Lung (tissue), 11 donors: ENCODE measurements at regions not wholly inside any gene's neighbourhood (a gene's known extent, or its start where the extent isn't known, plus 50 kb on each side); places are given as distances from the start of the nearest gene placed in this dataset.

Experiments
- ATAC-seq: fragments of 200-7000 bp; cut with Tn5 transposase; one replicate; pipeline ENCODE4 v1.9.1; 2020; ENCODE audit warnings: moderate number of reproducible peaks; ENCODE audit not compliant: insufficient read depth, low FRiP score
- DNase-seq, 3 donors: peaks; one replicate each; pipeline ENCODE4 v3.0.0-alpha.2; 2013 to 2017
- H3K27ac ChIP-seq, 2 donors: one replicate each; pipeline ENCODE4 v1.5.1; 2013; ENCODE audit warnings: mild to moderate bottlenecking in 2 of 2, moderate library complexity in 2 of 2, control low read depth in 1 of 2, inconsistent platforms in 1 of 2, low read depth in 1 of 2, low read length in 1 of 2
- H3K27me3 ChIP-seq, 3 donors: one replicate each; pipeline ENCODE4 v1.5.1; 2013; ENCODE audit warnings: low read length in 2 of 3; ENCODE audit not compliant: control insufficient read depth in 3 of 3, insufficient read depth in 3 of 3
- H3K36me3 ChIP-seq, 4 donors: one replicate each; pipeline ENCODE4 v1.5.1; 2013; ENCODE audit warnings: low read length in 4 of 4, mild to moderate bottlenecking in 1 of 4, moderate library complexity in 1 of 4; ENCODE audit not compliant: control insufficient read depth in 4 of 4, insufficient read depth in 4 of 4
- H3K4me1 ChIP-seq, 5 donors: one replicate each; pipeline ENCODE4 v1.5.1; 2013; ENCODE audit warnings: low read length in 5 of 5, mild to moderate bottlenecking in 2 of 5, moderate library complexity in 1 of 5; ENCODE audit not compliant: control insufficient read depth in 5 of 5, insufficient read depth in 5 of 5
- H3K4me3 ChIP-seq: one replicate; pipeline ENCODE4 v1.5.1; 2013; ENCODE audit warnings: mild to moderate bottlenecking, control low read depth, moderate library complexity
- H3K9ac ChIP-seq, 2 donors: one replicate each; pipeline ENCODE4 v1.5.1; 2013; ENCODE audit warnings: low read length in 2 of 2, control low read depth in 1 of 2; ENCODE audit not compliant: insufficient read depth in 1 of 2
- H3K9me3 ChIP-seq, 4 donors: one replicate each; pipeline ENCODE4 v1.5.1; 2013; ENCODE audit warnings: low read length in 3 of 4, mild to moderate bottlenecking in 1 of 4, moderate library complexity in 1 of 4; ENCODE audit not compliant: control insufficient read depth in 4 of 4, insufficient read depth in 3 of 4
- WGBS, 2 donors: extraction: QIAGEN DNeasy Blood & Tissue Kit; methylation state at CpG; one replicate each; pipeline ENCODE4 v1.1.7; 2013; 5-methylcytosine and 5-hydroxymethylcytosine counted together
- TF ChIP-seq, protein P1 (sequence below): IDR thresholded peaks from 2 replicates; pipeline ENCODE4 v1.5.1; 2012; ENCODE audit warnings: mild to moderate bottlenecking; ENCODE audit errors: control extremely low read depth, extremely low read depth
- donor health status: control.
- donor health status: control.
- donor health status: Bipolar disorder and iron deficiency.
- donor health status: healthy.
- donor health status: DM: yes; HTN: yes; CAD: no.

- no peaks in the 10 kb centered on the region for H3K36me3 ChIP-seq
- TF ChIP-seq, protein P1, sequence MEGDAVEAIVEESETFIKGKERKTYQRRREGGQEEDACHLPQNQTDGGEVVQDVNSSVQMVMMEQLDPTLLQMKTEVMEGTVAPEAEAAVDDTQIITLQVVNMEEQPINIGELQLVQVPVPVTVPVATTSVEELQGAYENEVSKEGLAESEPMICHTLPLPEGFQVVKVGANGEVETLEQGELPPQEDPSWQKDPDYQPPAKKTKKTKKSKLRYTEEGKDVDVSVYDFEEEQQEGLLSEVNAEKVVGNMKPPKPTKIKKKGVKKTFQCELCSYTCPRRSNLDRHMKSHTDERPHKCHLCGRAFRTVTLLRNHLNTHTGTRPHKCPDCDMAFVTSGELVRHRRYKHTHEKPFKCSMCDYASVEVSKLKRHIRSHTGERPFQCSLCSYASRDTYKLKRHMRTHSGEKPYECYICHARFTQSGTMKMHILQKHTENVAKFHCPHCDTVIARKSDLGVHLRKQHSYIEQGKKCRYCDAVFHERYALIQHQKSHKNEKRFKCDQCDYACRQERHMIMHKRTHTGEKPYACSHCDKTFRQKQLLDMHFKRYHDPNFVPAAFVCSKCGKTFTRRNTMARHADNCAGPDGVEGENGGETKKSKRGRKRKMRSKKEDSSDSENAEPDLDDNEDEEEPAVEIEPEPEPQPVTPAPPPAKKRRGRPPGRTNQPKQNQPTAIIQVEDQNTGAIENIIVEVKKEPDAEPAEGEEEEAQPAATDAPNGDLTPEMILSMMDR: no peak
- 62 to 77% methylated on average over 3 of the region's 3 CpGs for WGBS, 2 donors
- DNase-seq (no peak), ATAC-seq (no peak)
- H3K4me3 ChIP-seq: no peak overlapping the region
- H3K27me3 ChIP-seq: no peaks in the 10 kb centered on the region
- no peaks in the 10 kb centered on the region for H3K4me1 ChIP-seq
- H3K9ac ChIP-seq: no peak overlapping the region
- no peak overlapping the region for H3K27ac ChIP-seq
- peaks cover 0 to 7% (median 2%) of the 10 kb centered on the region in 4 donors for H3K9me3 ChIP-seq
These were observed 319.0 kb upstream of the NPSR1 start for GRCh38 chr7:34338961-34339526.

DNA sequence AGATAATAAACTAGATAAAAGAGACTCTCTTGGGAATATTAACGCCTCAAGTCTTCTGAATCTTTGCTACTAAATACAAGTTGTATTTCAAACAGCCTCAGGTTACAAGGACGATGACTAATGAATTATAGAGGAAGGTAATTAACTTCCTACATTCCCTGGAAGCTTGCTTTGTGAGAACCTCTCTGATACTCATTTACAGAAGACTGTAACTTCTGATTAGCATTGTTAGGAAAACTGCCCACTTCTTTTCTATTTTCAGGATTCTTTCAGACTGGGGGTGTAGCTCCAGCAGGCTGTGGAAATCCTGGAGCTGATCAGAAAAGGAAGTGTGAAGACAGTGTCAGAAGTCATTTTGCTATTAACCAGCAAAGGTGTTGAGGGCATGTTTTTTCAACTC lies 316.7 kb upstream of the NPSR1 start:
- Histone ChIP-seq H3K9ac (no peak overlapping the region), H3K36me3 (no peaks in the 10 kb centered on the region), H3K27me3 (no peaks in the 10 kb centered on the region), H3K4me1 (no peaks in the 10 kb centered on the region), H3K9me3 (peaks cover 0 to 7% (median 2%) of the 10 kb centered on the region in 4 donors), H3K4me3 (no peak overlapping the region), H3K27ac (no peak overlapping the region)
- ATAC-seq (no peak), DNase-seq (no peak)
- 44 to 65% methylated on average over 2 of the region's 2 CpGs for WGBS, 2 donors
- TF ChIP-seq, protein P1: no peak

DNA sequence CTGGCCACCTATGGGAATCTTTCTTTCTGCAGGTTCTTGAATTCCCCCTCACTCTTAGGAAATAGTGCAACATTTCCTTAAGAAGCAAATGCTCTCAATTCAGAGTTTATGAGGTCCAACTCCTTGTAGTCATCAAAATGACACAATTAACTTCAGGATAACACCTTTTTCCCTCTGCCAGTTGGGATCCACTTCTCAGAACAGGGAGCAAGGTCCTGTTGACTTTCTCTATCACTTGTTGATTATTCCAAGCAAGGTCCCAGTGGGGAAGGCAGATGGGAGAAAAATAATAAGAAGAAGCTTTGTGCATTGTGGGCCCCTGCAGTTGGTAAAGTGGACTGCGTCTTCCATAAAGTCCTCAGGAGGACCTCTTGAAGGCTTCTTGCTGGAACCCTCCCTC lies 315.6 kb upstream of the NPSR1 start:
- H3K9me3 ChIP-seq: peaks cover 0 to 7% (median 0%) of the 10 kb centered on the region in 4 donors
- ATAC-seq (no peak), DNase-seq (no peak)
- H3K4me3 ChIP-seq: no peak overlapping the region
- 94 to 100% methylated on average over 1 of the region's 1 CpG for WGBS, 2 donors
- no peaks in the 10 kb centered on the region for H3K27me3 ChIP-seq
- H3K27ac ChIP-seq: no peak overlapping the region
- no peak overlapping the region for H3K9ac ChIP-seq
- TF ChIP-seq, protein P1: no peak
- no peaks in the 10 kb centered on the region for H3K36me3 ChIP-seq
- H3K4me1 ChIP-seq: no peaks in the 10 kb centered on the region

GRCh38 chr7:34343667-34344066 lies 314.4 kb upstream of the NPSR1 start:
- Histone ChIP-seq H3K4me3 (no peak overlapping the region), H3K27me3 (no peaks in the 10 kb centered on the region), H3K9ac (no peak overlapping the region), H3K27ac (no peak overlapping the region), H3K36me3 (no peaks in the 10 kb centered on the region), H3K9me3 (peaks cover 0 to 5% (median 0%) of the 10 kb centered on the region in 4 donors), H3K4me1 (no peaks in the 10 kb centered on the region)
- WGBS, 2 donors: 80 to 93% methylated on average over 1 of the region's 1 CpG
- ATAC-seq (no peak), DNase-seq (no peak)
- TF ChIP-seq, protein P1: no peak
